HG03280 (cell line): ENCODE measurements at regions not wholly inside any gene's neighbourhood (a gene's known extent, or its start where the extent isn't known, plus 50 kb on each side); places are given as distances from the start of the nearest gene placed in this dataset.
"Not testable (repeated sequence)": the region's sequence is repeated elsewhere in the genome, so short reads cannot be mapped to it uniquely, and the experiment has no call there.

Source experiments
- ATAC-seq: cut with Tn5 transposase; IDR thresholded peaks from one replicate; pipeline ENCODE4 v1.9.1; 2021; ENCODE audit warnings: mild to moderate bottlenecking, moderate library complexity; ENCODE audit not compliant: unreplicated experiment

- ATAC-seq: no peak
These were observed 514.6 kb downstream of the KCNJ2 start for GRCh38 chr17:70683936-70684335.

GRCh38 chr17:70687421-70687820 is 518.1 kb downstream of the KCNJ2 start:
- ATAC-seq: no peak

GRCh38 chr17:70691150-70691549 is 521.8 kb downstream of the KCNJ2 start:
- no peak for ATAC-seq

GRCh38 chr17:70699408-70699807 is 530.1 kb downstream of the KCNJ2 start:
- no peak for ATAC-seq

GRCh38 chr17:70702683-70703255 is 533.4 kb downstream of the KCNJ2 start:
- no peak for ATAC-seq

- no peak for ATAC-seq
These were observed 540.3 kb downstream of the KCNJ2 start for GRCh38 chr17:70709596-70709995.

- ATAC-seq: no peak
These were observed 544.4 kb downstream of the KCNJ2 start for GRCh38 chr17:70713694-70714093.

- ATAC-seq: no peak
These were observed 547.2 kb downstream of the KCNJ2 start for GRCh38 chr17:70716551-70716950.

- ATAC-seq: no peak
These were observed 547.7 kb downstream of the KCNJ2 start for GRCh38 chr17:70717042-70717441.

- no peak for ATAC-seq
These were observed 567.1 kb downstream of the KCNJ2 start for GRCh38 chr17:70736375-70736957.

- no peak for ATAC-seq
These were observed 569.7 kb downstream of the KCNJ2 start for GRCh38 chr17:70739065-70739464.

- ATAC-seq: not testable (repeated sequence)
These were observed 577.2 kb downstream of the KCNJ2 start for GRCh38 chr17:70746574-70746973.

GRCh38 chr17:70750983-70751382 is 581.7 kb downstream of the KCNJ2 start:
- no peak for ATAC-seq

- ATAC-seq: not testable (repeated sequence)
These were observed 583.1 kb downstream of the KCNJ2 start for GRCh38 chr17:70752461-70752860.

GRCh38 chr17:70752966-70753467 is 583.7 kb downstream of the KCNJ2 start:
- ATAC-seq: no peak

- no peak for ATAC-seq
These were observed 593.7 kb downstream of the KCNJ2 start for GRCh38 chr17:70763018-70763417.

- no peak for ATAC-seq
These were observed 597.9 kb downstream of the KCNJ2 start for GRCh38 chr17:70767102-70767701.

- ATAC-seq: no peak
These were observed 600.6 kb downstream of the KCNJ2 start for GRCh38 chr17:70769956-70770355.

- ATAC-seq: no peak
These were observed 602.6 kb downstream of the KCNJ2 start for GRCh38 chr17:70771804-70772386.

- ATAC-seq: no peak
These were observed 603.4 kb downstream of the KCNJ2 start for GRCh38 chr17:70772761-70773160.

GRCh38 chr17:70773258-70773657 is 603.9 kb downstream of the KCNJ2 start:
- no peak for ATAC-seq
